Stimulated activated naive CD8-positive, alpha-beta T cell treated with anti-CD3 and anti-CD28 coated beads, Interleukin-15, Interleukin-2, amounts not matched to agents 100 U/mL and 50 U/mL, for 24 hours (primary cell): ENCODE measurements at regions not wholly inside any gene's neighbourhood (a gene's known extent, or its start where the extent isn't known, plus 50 kb on each side); places are given as distances from the start of the nearest gene placed in this dataset.

Experiments
- ATAC-seq: fragments of 150-1000 bp; cut with Tn5 transposase; one replicate; pipeline ENCODE4 v1.10.0; 2021
- DNase-seq: peaks from one replicate; pipeline ENCODE4 v3.0.0; 2021

DNA sequence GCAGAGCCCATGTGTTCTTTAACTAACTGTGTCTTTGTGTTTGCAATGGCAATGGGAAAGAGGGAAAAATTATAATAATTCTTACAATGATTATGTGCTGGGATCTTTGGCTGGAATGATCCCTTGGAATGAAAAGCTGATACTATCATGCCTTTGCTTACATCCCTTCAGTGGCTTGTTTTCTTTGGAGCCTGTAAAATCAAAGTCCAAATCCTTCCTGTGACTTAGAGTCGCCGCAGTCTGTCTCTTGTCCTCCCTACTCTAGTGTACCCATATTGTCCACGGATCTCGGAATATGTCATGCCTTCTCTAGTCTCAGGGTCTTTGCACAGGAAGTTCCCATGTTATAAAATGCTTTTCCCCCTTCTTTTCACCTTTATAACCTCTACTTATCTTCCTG, 111.7 kb upstream of the MAF start:
- ATAC-seq = no peak

DNA sequence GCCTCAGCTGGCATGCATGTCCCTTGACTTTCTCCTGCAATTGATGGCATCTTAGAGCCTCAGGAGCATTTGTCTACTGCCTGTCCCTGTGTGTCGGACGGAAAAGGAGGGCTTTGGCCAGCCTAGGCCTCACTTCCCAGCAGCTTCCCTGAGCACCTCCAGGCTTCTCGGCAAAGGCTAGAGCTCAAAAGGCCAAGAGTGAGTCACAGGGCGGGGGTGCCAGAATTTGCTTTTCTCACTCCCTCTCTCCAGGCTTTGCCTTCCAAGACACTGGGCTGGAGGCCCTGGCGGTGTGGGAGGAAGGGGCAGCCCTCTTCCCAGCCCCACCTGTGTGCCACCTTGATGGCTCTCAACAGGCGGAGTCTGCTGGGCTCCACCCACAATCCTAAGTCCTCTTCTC, 107.3 kb upstream of the MAF start:
- DNase-seq = no peak
- no peak for ATAC-seq

More for the DNA sequence above, 111.7 kb upstream of the MAF start:
- no peak for DNase-seq

DNA sequence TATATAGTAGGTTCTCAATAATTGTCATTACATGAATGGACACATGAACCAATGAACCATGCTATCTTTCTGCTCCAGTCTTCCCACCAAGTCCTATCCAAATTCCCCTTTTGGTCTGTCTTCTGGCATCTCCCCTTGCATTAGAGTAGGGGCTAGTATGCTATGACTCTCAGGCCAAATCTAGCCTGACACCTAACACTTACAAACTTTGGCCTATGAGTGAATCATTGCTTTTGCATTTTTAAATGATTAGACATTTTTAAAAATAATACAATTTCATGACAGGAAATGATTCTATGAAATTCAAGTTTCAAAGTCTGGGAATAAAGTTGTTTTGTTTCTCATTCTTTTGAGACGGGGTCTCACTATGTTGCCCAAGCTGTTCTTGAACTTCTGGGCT, 102.5 kb upstream of the MAF start:
- no peak for DNase-seq
- ATAC-seq = no peak

DNA sequence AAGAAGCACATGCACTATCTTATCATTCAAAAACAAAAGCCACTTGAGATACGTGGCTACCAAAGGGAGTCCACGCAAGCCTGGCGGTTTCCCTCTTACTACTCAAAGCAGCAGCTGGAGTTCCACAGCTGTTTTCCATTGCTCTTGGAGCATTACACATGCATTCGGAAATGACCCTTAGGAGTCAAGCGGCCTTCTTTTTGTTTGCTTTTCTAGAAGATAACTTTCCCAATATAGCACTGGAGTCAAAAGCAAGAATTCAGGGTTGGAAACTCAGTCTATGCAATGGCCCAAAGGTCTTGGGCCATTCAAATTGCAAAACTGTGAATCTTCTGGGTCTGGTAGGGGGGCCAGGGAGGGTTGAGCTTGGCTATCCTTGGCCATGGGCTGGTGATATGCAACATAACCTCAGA, 97.8 kb upstream of the MAF start:
- ATAC-seq (no peak), DNase-seq (no peak)

DNA sequence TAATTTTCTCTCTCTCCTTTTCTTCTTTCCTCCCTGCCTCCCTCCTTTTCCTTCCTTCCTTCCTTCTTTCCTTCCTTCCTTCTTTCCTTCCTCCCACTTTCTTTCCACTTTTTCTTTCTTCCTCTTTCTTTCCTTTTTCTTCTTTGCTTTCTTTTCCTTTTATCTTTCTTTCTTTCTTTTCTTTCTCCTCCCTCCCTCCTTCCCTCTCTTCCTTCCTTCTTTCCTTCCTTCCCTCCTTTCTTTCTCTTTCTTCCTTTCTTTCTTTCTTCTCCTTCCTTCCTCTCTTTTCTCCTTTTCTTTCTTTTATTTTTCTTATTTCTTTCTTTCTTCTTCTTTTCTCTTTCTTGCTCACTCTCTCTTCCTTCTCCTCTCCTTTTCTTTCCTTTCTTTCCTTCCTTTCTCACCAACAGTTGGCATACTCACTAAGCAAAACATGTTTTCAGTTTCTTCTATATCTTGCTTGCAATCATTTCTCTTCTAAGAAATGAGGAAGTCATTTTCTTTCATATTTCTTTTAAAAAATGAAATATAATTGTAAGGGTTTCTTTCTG, 97.1 kb upstream of the MAF start:
- no peak for DNase-seq
- no peak for ATAC-seq

DNA sequence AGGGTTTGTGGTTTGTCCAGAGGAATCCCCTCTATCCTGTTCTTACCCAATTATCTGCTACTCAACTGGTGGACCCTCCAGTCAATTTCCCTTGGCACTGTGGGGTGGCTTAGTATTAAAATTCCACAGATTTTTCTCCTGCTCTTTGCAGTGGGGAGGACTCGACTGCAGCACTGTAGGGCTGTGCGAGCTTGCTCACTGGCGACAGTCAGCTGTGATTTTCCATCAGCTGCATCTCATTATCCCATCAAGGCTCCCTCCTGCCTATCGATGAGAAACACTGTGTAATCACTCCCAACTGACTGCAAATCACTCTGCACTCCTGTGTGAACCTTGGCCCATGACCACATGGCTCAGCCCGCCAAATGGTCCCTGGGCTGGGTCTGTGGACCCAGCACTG, 90.5 kb upstream of the MAF start:
- no peak for DNase-seq
- ATAC-seq = no peak

DNA sequence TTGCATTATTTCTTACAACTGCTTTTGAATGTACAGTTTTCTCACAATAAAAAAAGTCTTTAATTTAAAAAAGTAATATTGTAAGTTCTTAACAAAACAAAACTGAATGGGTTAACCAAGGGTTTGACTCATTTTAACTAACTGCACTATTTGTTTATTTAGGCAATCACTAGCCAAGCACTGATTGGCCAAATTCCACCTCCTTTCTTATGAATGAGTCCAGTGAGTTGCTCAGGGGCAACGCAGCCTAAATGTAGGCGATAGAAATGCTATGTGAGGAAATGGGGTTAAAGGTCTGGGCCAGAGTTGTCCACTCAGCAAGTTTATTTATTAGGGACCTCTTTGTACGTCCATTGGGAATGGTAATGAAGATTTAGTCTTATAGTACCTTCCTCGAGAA, 89.6 kb upstream of the MAF start:
- DNase-seq = no peak
- no peak for ATAC-seq

DNA sequence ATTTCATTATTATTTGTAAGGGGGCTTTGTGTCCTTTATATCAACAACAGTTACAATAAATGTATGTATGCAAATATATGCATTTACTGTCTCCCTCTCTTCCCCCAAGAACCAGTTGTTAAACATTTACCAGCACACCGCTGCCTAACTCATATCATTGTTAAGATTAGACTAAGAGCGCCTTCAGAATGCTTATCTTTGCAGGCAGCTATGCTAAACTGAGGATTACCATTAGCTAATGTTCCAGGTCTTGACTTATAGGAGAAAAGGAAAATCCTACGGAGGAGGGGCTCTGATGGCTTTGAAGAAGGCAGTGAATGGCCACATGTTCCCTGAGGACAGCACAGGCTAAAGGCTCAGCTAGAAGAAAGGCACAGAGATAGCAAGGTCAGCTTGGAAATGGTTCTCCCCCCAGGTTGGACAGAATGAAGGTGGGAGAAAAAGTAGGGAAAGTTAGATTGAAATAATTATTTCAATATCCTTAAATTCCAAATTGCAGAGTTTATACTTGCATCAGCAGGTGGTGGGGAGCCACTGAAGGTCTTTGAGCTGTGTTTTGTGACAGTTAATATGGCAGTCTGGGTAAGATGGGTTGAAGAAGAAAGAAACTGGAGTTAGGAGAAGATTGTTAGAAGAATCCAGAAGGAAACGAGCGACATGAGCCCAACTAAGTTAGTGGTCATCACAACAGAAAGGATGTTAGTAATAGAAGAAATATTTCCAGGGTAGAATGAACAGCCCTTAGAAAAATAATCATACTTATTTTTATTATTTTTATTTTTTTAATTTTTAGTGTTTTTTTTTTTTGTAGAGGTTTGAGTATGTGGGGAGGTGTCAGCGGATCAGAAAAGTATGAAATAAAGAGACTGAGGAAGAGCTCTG, 87.0 kb upstream of the MAF start:
- ATAC-seq (no peak), DNase-seq (no peak)

DNA sequence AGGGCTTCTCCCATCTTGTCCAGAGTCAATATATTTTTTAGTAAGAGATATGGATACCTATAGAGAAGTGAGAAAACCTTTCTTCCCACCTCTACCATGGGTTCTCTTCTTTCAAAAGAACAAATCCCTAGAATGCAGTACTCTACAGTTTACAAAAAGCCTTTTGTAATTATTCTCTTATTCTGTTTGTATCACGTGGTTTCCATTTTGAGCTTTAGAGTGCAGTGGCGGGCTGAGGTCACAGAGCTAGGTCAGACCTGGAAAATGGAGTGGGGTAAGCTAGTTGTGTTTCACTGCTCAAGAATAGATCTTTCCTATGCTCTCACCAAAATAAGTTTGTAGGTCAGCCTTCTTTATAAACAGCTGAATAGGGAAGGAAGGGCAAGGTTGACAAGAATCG, 85.3 kb upstream of the MAF start:
- DNase-seq = no peak
- ATAC-seq = no peak

DNA sequence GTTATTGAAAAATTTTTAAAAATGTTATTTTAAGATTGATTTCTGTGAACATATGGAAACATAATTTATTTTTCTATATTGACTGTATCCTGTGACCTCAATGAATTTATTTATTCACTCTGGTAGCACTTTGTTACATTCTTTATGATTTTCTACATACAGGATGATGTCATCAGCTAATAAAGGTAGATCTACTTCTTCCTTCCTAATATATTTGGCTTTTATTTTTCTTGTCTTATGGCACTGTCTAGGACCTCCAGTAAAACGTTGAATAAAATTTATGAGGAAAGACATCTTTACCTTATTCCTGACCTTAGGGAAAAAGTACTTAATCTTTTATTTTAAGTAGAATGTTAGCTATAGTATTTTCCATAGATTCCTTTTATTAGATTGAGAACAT, 78.8 kb upstream of the MAF start:
- ATAC-seq (no peak), DNase-seq (no peak)

DNA sequence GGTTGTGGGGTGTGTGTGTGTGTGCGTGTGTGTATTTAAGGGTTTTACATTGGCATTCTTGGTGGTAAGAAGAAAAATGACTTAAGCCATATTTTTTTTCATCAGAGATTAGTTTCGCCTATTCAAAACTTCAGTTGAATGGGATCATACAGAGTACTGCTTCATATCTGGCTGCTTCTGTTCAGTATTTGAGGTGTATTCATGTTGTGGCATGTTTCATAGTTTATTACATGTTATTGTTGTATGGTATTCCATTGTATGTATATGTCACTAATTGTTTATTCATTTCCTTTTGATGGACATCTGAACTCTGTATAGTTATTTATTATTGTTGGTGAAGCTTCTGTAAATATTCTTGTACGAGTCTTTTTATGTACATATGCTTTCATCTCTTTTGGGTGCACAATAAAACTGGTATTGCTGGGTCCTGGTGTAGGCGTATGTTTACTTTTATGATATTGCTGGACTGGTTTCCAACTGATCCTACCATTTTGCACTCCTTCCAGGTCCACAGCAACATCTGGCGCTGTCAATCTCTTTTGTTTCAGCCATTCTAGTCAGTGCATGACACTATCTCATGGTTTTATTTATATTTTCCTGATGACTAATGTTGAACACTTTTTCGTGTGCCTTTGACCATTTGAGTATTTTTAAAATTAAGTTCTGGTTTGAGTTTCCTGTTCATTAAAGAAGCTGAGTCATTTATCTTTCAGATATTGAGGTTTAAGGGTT, 77.4 kb upstream of the MAF start:
- no peak for ATAC-seq
- DNase-seq = no peak

DNA sequence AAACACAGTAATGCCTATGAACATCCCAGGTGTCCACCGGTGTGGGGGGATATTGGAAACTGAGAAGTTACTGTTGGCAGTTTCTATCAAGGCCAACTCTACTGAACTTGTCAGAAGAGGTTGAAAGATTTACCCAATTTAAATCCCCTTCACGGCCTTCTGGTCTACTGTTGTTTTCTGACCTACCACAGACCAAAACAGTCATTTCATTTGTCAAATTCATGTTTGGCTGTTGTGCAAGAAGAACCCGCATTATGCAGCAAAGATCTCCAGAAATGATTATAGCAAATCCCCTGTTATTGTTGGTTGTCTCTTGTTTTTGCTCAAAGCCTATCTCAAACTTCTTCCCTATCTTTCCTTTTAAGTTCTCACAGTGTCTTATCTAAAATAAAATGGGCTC, 73.1 kb upstream of the MAF start:
- no peak for ATAC-seq

DNA sequence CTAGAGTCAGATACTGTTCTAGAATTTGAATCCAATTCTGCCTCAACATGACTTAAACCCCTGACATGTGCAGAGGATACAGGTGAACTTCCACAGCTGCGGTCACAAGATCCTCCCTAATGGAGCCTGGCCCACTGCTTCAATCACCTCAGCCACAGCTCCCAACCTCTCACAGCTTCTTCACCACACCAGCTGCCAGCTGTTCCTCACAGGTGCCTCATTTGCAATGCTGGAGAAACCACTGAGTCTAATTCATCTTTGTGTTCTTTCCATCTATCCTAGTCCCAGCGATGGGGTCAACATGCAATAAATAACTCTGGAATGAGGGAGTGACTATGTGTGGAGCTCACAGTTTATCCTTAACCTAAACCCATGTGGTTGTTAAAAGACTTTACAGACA, 72.0 kb upstream of the MAF start:
- ATAC-seq (no peak), DNase-seq (no peak)

More for the DNA sequence above, 73.1 kb upstream of the MAF start:
- DNase-seq = no peak

DNA sequence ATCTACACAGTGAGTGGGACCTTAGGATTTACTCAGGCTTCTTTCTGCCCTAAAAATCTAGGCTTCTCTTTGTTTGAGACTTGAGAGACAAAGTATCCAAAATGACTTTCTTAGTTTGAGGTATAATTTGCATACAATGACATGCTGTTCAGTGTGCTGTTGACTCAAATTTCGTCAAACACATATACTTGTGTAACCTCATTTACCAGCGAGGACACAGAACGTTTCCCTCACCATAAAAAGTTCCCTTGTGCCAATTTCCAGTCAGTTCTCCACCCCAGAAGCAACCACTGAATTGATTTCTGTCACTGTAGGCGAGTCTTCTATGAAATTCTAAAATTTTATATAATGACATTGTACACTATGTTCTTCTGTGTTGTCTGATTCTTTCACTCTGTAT, 68.0 kb upstream of the MAF start:
- ATAC-seq = no peak
- no peak for DNase-seq

DNA sequence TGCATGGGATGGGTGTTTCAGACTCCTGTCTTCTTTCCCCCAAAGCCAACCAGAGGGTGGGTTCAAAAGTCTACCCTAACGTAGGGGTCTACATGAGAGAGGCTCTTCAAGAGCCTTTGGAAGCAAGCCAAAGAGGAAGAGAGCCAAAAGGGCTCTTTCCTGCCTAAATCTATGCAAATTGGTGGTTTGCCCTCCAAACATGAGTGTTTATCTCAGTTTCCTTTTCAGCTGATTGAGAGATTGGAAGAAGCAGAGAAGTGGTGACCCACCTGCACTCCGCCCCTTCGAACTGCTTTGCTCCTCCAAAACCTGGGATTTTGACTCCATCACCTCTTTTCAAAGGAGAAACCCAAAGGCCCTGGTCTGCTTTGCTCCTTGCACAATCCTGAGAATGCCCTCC, 65.4 kb upstream of the MAF start:
- ATAC-seq = no peak
- DNase-seq = no peak

DNA sequence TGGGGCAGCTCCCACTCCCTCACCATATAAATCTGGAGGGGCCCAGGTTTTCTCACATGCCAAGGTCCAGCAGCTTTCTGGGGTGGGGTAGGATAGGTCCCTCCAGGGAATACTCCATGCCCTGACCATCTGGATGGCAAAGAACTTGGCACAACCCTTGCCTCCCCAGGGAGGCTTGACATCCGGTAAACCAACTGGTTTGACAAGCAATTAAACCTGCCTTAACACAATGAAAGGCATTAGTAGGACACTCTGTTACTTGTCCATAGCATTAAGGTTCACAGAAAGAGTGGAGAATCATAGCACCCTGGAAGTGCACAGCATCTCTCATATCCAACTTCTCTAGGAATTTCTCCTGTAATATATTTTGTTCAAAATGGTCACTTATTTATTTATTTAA, 63.9 kb upstream of the MAF start:
- ATAC-seq = no peak

DNA sequence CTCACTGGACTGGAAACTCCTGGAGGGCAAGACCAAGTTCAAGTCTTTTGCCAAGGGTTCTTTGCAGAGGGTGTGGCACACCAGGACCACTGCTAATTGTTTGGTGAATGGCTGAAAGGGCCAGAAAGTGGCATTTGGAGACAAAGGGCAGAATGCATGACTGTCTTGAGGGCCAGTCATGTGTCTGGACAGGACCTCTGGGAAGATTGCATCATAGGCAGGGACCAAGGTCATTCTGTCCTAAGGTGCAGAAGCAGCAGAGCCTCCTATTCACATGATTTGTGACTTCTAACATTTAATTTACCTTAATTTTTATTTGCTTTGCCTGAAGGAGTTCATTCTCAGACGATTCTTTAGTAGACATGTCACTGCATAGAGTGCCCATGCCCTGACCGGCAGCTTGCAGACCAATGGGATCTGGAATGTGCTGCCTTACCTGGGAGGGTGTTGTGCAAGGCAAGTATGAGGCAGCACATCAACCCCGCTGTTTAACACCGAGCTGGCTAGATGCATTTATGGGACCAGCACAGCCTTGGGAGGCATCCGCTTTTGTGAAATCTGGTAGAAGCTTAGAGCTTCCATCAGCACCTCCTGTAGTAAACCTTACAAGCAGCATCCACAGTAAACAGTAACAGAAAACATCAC, 62.3 kb upstream of the MAF start:
- DNase-seq (no peak), ATAC-seq (no peak)

More for the DNA sequence above, 63.9 kb upstream of the MAF start:
- DNase-seq = no peak

DNA sequence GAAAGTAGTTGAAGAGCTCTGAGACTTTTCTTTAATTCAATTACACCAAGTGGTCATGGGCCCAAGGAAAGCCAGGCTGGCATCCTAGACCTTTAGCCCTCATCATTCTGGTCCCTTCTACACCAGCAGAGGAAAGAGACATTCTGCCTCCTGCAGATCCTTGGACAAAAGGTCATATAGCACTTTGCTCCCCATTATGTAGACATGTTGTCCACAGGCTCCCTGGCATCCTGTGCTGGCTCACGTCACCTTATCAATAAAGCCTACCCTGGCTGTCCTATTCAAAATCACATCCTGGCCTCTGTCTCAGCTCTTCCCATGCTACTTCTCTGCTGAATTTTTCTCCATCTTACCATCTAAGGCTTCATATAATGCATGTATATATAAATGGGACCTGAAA, 61.6 kb upstream of the MAF start:
- no peak for DNase-seq

DNA sequence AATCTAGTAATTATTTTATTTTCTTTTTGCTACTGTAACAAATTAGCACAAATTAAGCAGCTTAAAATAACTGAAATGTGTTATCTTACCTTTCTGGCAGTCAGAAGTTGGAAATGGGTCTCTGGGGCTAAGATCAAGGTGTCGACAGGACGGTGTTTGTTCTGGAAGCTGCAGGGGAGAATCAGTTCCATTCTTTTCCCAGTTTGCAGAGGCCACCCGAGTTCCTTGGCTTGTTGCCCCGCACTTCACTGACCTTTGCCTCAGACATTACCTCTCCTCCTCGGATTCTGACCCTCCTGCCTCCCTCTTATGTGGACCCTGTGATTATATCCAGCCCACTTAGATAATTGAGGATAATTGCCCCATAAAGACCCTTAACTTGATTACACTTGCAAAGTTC, 61.0 kb upstream of the MAF start:
- no peak for DNase-seq
- no peak for ATAC-seq

More for the DNA sequence above, 61.6 kb upstream of the MAF start:
- no peak for ATAC-seq

DNA sequence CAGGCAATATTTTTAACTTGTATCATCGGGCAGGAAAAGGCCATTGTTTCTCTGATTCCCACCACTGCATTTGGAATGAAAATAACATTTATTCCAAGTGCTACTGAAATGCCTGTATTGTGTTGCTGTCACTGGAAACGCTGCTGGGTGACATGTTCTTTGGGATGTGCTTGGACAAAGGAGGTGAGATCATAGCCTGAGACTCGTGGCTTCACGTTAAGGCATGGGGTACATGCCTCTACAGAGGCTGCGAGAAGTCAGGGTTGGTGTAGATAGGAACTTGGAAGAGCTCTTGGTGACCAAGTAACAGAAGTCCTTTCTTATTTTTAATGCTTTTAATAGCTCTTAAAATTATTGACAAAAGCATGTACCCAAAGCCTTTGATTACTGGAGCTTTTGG, 58.8 kb upstream of the MAF start:
- DNase-seq (no peak), ATAC-seq (no peak)

DNA sequence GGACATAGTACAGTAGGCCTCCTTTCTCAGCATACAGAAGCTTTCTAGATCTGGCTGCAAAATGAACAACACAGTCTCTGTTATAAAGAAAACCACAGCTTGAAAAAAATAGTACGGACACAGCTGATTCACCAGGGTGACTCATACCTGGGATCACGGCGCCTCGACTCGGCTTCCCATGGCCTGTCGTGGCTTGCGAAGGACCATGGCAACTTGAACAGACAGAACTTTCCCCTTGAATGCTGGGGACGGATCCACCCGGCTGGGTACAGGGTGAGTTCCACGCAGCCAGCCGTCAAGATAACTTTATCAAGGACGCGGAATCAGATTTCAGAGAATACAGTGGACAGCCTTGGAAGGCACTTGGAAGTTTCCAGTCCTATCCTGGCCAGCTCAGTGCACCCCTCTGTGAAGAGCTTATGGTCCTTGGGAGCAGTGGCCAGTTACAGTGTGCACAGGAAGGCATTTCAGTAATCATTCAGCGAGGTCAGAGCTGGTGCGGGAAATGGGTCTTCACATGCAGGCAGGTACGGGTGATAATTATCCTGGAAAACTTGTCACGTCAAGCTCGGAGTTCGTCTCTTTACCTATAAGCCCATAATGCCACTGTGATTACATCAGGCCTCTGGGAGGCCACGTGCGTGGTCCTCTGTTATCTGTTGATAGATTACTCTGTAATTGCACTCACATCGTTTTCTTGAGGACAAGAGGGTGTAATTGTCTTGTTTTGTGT, 57.9 kb upstream of the MAF start:
- no peak for ATAC-seq
- DNase-seq = no peak

DNA sequence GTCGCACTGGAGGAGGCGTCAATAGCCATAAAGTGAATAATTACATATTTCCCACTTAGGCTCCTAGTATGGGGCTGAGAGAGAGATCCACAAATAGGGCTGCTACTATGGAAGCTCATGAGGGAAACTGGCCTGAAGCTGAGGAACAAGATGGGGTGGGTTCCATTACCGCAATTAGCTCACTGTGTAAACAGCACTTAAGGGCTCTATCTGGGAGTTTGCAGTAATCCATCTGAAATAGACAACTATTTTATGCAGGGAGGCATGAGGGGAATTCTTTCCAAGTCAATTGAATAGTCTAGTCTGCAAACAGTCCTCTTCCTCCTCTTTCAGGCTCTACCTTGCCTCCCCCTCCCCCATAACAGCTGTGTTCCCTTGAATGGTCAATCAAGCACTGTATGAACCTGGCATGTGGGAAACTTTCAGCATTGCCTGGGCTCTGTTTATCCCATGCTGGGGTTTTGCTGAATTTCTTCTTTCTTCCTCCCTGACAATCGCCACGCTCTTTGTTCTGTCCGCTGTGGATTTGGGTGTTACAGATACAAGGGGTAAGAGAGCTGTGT, 56.1 kb upstream of the MAF start:
- DNase-seq = no peak
- ATAC-seq = no peak
